HG02884 (cell line): ENCODE measurements at regions not wholly inside any gene's neighbourhood (a gene's known extent, or its start where the extent isn't known, plus 50 kb on each side); places are given as distances from the start of the nearest gene placed in this dataset.
"Not testable (repeated sequence)": the region's sequence is repeated elsewhere in the genome, so short reads cannot be mapped to it uniquely, and the experiment has no call there.

Source experiments
- ATAC-seq: cut with Tn5 transposase; IDR thresholded peaks from one replicate; pipeline ENCODE4 v1.9.1; 2021; ENCODE audit warnings: mild to moderate bottlenecking, moderate library complexity; ENCODE audit not compliant: unreplicated experiment

GRCh38 chr5:171541341-171541776 lies 121.9 kb downstream of the FGF18 start:
- ATAC-seq = no peak

GRCh38 chr5:171542525-171543140 lies 123.2 kb downstream of the FGF18 start:
- ATAC-seq = no peak

- ATAC-seq = no peak
These were observed 123.8 kb downstream of the FGF18 start for GRCh38 chr5:171543148-171543815.

GRCh38 chr5:171544913-171545765 lies 125.7 kb downstream of the FGF18 start:
- no peak for ATAC-seq

GRCh38 chr5:171549274-171549673 lies 129.8 kb downstream of the FGF18 start:
- ATAC-seq = no peak

- ATAC-seq = not testable (repeated sequence)
These were observed 134.4 kb downstream of the FGF18 start for GRCh38 chr5:171553817-171554216.

GRCh38 chr5:171555160-171555559 lies 135.7 kb downstream of the FGF18 start:
- ATAC-seq = no peak

GRCh38 chr5:171562822-171563221 lies 143.4 kb downstream of the FGF18 start:
- ATAC-seq = no peak

GRCh38 chr5:171568389-171568788 lies 148.9 kb downstream of the FGF18 start:
- ATAC-seq = no peak

GRCh38 chr5:171569065-171569712 lies 149.7 kb downstream of the FGF18 start:
- no peak for ATAC-seq

- ATAC-seq = no peak
These were observed 150.9 kb downstream of the FGF18 start for GRCh38 chr5:171570244-171570825.

- no peak for ATAC-seq
These were observed 152.2 kb downstream of the FGF18 start for GRCh38 chr5:171571663-171572062.

- ATAC-seq = no peak
These were observed 153.6 kb downstream of the FGF18 start for GRCh38 chr5:171573021-171573420.

- no peak for ATAC-seq
These were observed 154.2 kb downstream of the FGF18 start for GRCh38 chr5:171573451-171574225.

GRCh38 chr5:171574376-171574775 lies 154.9 kb downstream of the FGF18 start:
- no peak for ATAC-seq

GRCh38 chr5:171575386-171575785 lies 155.9 kb downstream of the FGF18 start:
- no peak for ATAC-seq

GRCh38 chr5:171575808-171576207 lies 156.4 kb downstream of the FGF18 start:
- ATAC-seq = no peak

GRCh38 chr5:171577042-171577758 lies 157.8 kb downstream of the FGF18 start:
- ATAC-seq = no peak

- ATAC-seq = no peak
These were observed 158.8 kb downstream of the FGF18 start for GRCh38 chr5:171578049-171578828.
